MG63 (cell line): ENCODE measurements at regions not wholly inside any gene's neighbourhood (a gene's known extent, or its start where the extent isn't known, plus 50 kb on each side); places are given as distances from the start of the nearest gene placed in this dataset.
"Not testable (repeated sequence)": the region's sequence is repeated elsewhere in the genome, so short reads cannot be mapped to it uniquely, and the experiment has no call there.

Experiments used
- DNase-seq: peaks from one replicate; pipeline ENCODE4 v3.0.0-alpha.2; 2020
- H3K27me3 ChIP-seq: fragments of 250-450 bp; sonication (Bioruptor Pico); 2 replicates; pipeline ENCODE4 v1.5.1; 2020; ENCODE audit warnings: mild to moderate bottlenecking, moderate library complexity
- H3K36me3 ChIP-seq: fragments of 250-450 bp; sonication (Bioruptor Pico); 2 replicates; pipeline ENCODE4 v1.5.1; 2020; ENCODE audit warnings: mild to moderate bottlenecking, moderate library complexity
- H3K4me3 ChIP-seq: fragments of 250-450 bp; sonication (Bioruptor Pico); 2 replicates; pipeline ENCODE4 v1.5.1; 2020; ENCODE audit warnings: mild to moderate bottlenecking, moderate library complexity
- H3K9me3 ChIP-seq: fragments of 250-450 bp; sonication (Bioruptor Pico); 2 replicates; pipeline ENCODE4 v1.5.1; 2020; ENCODE audit warnings: mild to moderate bottlenecking, moderate library complexity

GRCh38 chr2:195531754-195532153 lies 125.3 kb upstream of the SLC39A10 start:
- H3K4me3 ChIP-seq = no peak overlapping the region
- no peaks in the 10 kb centered on the region for H3K36me3 ChIP-seq
- peak; percentile 75 for DNase-seq
- H3K27me3 ChIP-seq = no peaks in the 10 kb centered on the region
- H3K9me3 ChIP-seq = no peaks in the 10 kb centered on the region

GRCh38 chr2:195523242-195523641 lies 133.8 kb upstream of the SLC39A10 start:
- H3K36me3 ChIP-seq, H3K9me3 ChIP-seq, H3K4me3 ChIP-seq, H3K27me3 ChIP-seq, DNase-seq: not testable (repeated sequence)

DNA sequence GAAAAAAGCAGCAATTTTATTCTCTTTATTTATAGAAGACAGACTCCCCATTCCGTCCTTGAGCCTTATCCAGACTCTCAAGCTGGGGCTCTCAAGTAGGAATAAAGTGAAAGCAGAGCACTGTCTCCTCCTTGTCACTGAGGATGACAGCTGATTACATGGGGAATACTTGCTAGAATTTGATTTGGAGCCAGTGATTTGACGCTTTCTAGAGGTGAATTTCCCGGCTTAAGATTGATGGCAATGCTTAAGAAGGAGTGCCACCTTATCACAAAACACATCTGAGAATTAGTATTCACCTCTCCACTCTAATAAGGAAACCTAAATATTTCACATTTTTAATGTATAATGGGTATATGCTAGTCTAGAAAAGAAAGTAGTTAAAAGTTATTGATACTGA lies 135.4 kb upstream of the SLC39A10 start:
- no peaks in the 10 kb centered on the region for H3K36me3 ChIP-seq
- DNase-seq = no peak
- H3K9me3 ChIP-seq = no peaks in the 10 kb centered on the region
- no peaks in the 10 kb centered on the region for H3K27me3 ChIP-seq
- no peak overlapping the region for H3K4me3 ChIP-seq

GRCh38 chr2:195520671-195521155 lies 136.3 kb upstream of the SLC39A10 start:
- Histone ChIP-seq H3K4me3 (no peak overlapping the region), H3K27me3 (no peaks in the 10 kb centered on the region), H3K36me3 (no peaks in the 10 kb centered on the region), H3K9me3 (no peaks in the 10 kb centered on the region)
- DNase-seq = peak; percentile 36

- Histone ChIP-seq H3K36me3 (no peaks in the 10 kb centered on the region), H3K4me3 (no peak overlapping the region), H3K9me3 (no peaks in the 10 kb centered on the region), H3K27me3 (no peaks in the 10 kb centered on the region)
- DNase-seq = no peak
Observed at GRCh38 chr2:195515551-195515950, 141.5 kb upstream of the SLC39A10 start.

DNA sequence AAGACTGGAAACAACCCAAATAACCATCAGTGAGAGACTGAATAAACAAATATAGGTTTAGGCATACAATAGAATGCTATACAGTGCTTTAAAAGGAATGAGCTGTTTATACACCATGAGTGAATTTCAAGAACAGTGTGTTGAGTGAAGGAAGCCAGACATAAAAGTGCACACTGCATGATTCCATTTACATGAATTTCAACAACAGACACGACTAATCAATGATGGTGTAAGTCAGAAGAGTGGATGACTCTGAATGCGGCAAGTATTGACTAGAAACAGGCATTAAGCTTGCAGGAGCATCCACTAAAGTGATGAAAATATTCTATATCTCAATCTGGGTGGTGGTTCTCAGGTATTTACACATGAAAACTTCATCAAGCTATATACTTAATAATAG lies 142.7 kb upstream of the SLC39A10 start:
- DNase-seq = no peak

GRCh38 chr2:195513119-195513518 lies 143.9 kb upstream of the SLC39A10 start:
- Histone ChIP-seq H3K9me3 (no peaks in the 10 kb centered on the region), H3K27me3 (no peaks in the 10 kb centered on the region), H3K4me3 (no peak overlapping the region), H3K36me3 (no peaks in the 10 kb centered on the region)
- DNase-seq = no peak

More for the DNA sequence above, 142.7 kb upstream of the SLC39A10 start:
- Histone ChIP-seq H3K9me3 (no peaks in the 10 kb centered on the region), H3K27me3 (no peaks in the 10 kb centered on the region), H3K4me3 (no peak overlapping the region), H3K36me3 (no peaks in the 10 kb centered on the region)

- H3K36me3 ChIP-seq = no peaks in the 10 kb centered on the region
- peaks cover 10% of the 10 kb centered on the region for H3K9me3 ChIP-seq
- no peak overlapping the region for H3K4me3 ChIP-seq
- H3K27me3 ChIP-seq = no peaks in the 10 kb centered on the region
- no peak for DNase-seq
Observed at GRCh38 chr2:195509551-195509950, 147.5 kb upstream of the SLC39A10 start.

- Histone ChIP-seq H3K36me3 (no peaks in the 10 kb centered on the region), H3K9me3 (peaks cover 10% of the 10 kb centered on the region), H3K27me3 (no peaks in the 10 kb centered on the region), H3K4me3 (no peak overlapping the region)
- DNase-seq = no peak
Observed at GRCh38 chr2:195508139-195508455, 148.9 kb upstream of the SLC39A10 start.

- H3K9me3 ChIP-seq = peaks cover 10% of the 10 kb centered on the region
- H3K4me3 ChIP-seq = no peak overlapping the region
- H3K27me3 ChIP-seq = no peaks in the 10 kb centered on the region
- no peak for DNase-seq
- H3K36me3 ChIP-seq = no peaks in the 10 kb centered on the region
Observed at GRCh38 chr2:195507447-195508138, 149.4 kb upstream of the SLC39A10 start.

DNA sequence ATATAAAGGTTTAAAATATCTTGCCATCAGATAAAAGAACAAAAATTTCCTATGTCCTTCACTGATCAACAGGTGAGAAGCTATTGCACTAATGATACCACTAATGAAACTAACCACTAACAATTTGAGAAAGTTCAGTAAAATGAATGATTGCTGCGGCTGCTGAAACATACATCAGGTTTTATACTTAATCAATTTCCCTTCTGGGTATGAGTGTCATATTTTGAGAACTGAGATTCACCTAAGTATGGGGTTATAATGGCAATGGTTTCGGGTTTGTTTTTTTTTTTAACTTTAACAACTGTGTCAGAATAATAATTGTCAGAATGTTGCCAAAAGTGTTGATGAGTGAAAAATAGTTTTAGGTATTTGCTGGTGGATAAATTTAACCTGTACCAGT lies 151.3 kb upstream of the SLC39A10 start:
- H3K36me3 ChIP-seq = no peaks in the 10 kb centered on the region
- no peak overlapping the region for H3K4me3 ChIP-seq
- peaks cover 10% of the 10 kb centered on the region for H3K9me3 ChIP-seq
- DNase-seq = no peak
- no peaks in the 10 kb centered on the region for H3K27me3 ChIP-seq

- H3K36me3 ChIP-seq = no peaks in the 10 kb centered on the region
- H3K4me3 ChIP-seq = no peak overlapping the region
Observed at GRCh38 chr2:195503208-195503607, 153.8 kb upstream of the SLC39A10 start.

GRCh38 chr2:195501746-195502145 lies 155.3 kb upstream of the SLC39A10 start:
- Histone ChIP-seq H3K36me3 (no peaks in the 10 kb centered on the region), H3K4me3 (no peak overlapping the region), H3K9me3 (peaks cover 3% of the 10 kb centered on the region), H3K27me3 (no peaks in the 10 kb centered on the region)
- DNase-seq = no peak

More at GRCh38 chr2:195503208-195503607, 153.8 kb upstream of the SLC39A10 start:
- DNase-seq = no peak
- no peaks in the 10 kb centered on the region for H3K27me3 ChIP-seq
- H3K9me3 ChIP-seq = peaks cover 10% of the 10 kb centered on the region

DNA sequence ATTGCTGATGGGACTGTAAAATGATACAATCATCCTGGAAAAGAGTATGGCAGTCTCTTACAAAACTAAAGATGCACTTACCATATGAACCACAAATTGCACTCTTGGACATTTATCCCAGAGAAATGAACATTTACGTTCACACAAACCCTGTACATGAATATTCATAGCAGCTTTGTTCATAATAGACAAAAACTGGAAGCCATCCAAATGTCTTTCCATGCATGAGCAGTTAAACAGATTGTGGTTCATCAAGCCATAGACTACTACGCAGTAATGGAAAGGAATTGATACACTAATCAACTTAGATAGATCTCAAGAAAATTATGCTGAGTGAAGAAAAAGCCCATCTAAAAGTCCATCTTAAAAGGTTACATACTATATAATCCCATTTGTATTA lies 156.1 kb upstream of the SLC39A10 start:
- H3K36me3 ChIP-seq = no peaks in the 10 kb centered on the region
- H3K9me3 ChIP-seq = no peaks in the 10 kb centered on the region
- no peak for DNase-seq
- H3K4me3 ChIP-seq = no peak overlapping the region
- H3K27me3 ChIP-seq = no peaks in the 10 kb centered on the region

DNA sequence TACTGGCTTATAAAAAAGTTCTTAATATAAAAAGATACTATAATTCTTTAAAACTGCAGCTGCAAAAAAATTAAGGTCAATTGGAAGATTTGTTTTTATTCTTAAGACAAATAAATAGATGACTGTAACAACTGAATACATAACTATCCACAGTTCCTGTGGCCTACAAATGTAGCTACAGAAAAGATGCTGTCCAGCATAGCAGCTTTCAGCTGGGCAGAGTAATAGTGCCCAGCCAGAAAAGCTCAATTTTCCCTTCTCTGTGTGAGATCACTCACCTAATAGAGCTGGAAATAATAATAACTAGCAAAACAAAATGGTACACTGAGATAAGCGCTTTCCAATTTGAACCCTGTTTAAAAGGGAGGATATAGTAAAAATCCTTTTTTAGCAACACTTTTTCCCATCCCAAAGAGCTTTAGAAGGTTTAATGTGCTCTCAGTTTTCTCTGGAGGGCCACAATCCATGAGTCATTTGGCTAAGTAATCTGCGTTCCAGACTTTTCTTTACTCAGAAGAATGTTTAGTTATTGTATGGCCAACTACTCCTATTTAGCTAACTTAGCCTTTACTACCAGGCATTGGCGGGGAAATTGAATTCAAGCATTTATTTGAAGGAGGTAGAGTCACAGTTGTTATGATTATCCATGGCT lies 158.1 kb upstream of the SLC39A10 start:
- no peak overlapping the region for H3K4me3 ChIP-seq
- no peaks in the 10 kb centered on the region for H3K36me3 ChIP-seq
- no peaks in the 10 kb centered on the region for H3K9me3 ChIP-seq
- H3K27me3 ChIP-seq = no peaks in the 10 kb centered on the region
- no peak for DNase-seq

- peak; percentile 5 for DNase-seq
- Histone ChIP-seq H3K27me3 (no peaks in the 10 kb centered on the region), H3K9me3 (no peaks in the 10 kb centered on the region), H3K36me3 (no peaks in the 10 kb centered on the region), H3K4me3 (no peak overlapping the region)
Observed at GRCh38 chr2:195498176-195498575, 158.8 kb upstream of the SLC39A10 start.

GRCh38 chr2:195496991-195497390 lies 160.0 kb upstream of the SLC39A10 start:
- Histone ChIP-seq H3K4me3 (no peak overlapping the region), H3K36me3 (no peaks in the 10 kb centered on the region), H3K9me3 (no peaks in the 10 kb centered on the region), H3K27me3 (no peaks in the 10 kb centered on the region)
- DNase-seq = no peak

GRCh38 chr2:195495966-195496365 lies 161.1 kb upstream of the SLC39A10 start:
- no peaks in the 10 kb centered on the region for H3K27me3 ChIP-seq
- no peak overlapping the region for H3K4me3 ChIP-seq
- no peaks in the 10 kb centered on the region for H3K9me3 ChIP-seq
- H3K36me3 ChIP-seq = no peaks in the 10 kb centered on the region
- DNase-seq = no peak
